IMR-90 (cell line): ENCODE measurements at regions not wholly inside any gene's neighbourhood (a gene's known extent, or its start where the extent isn't known, plus 50 kb on each side); places are given as distances from the start of the nearest gene placed in this dataset.

Experiments used
- ATAC-seq: fragments of 200-7000 bp; cut with Tn5 transposase; 2 replicates; pipeline ENCODE4 v1.9.1; 2020; ENCODE audit warnings: low read depth, mild to moderate bottlenecking, moderate library complexity
- BruUV-seq: library from RNA; stranded (reverse); fragments of 400-500 nt; replicated peaks from 2 replicates; lab custom pipeline; 2021; lab: Mats Ljungman, UMichigan
- CTCF ChIA-PET: fragments of 300-600 bp; formaldehyde crosslinking; extraction: SDS; loops from one replicate; lab custom pipeline; 2021; ENCODE audit warnings: antibody characterized with exemption; lab: Yijun Ruan, JAX
- POLR2A ChIA-PET: fragments of 300-600 bp; sonication (Branson Sonifier 250); formaldehyde crosslinking; loops from one replicate; lab custom pipeline; 2022; ENCODE audit warnings: antibody characterized with exemption; ENCODE audit not compliant: unreplicated experiment; lab: Charles Lee
- DNase-seq: peaks from one replicate; pipeline ENCODE4 v3.0.0; 2013
- H2AFZ ChIP-seq: replicated peaks from 2 replicates; pipeline ENCODE3; 2013; ENCODE audit warnings: low read length, mild to moderate bottlenecking; ENCODE audit not compliant: poor library complexity
- H2AK5ac ChIP-seq: 2 replicates; pipeline ENCODE4 v1.6.1; 2013; ENCODE audit warnings: low read depth, low read length, inconsistent platforms
- H2AK9ac ChIP-seq: replicated peaks from 2 replicates; pipeline ENCODE3; 2013; ENCODE audit warnings: mild to moderate bottlenecking, low read depth, low read length, moderate library complexity; ENCODE audit not compliant: poor library complexity
- H2BK120ac ChIP-seq: 2 replicates; pipeline ENCODE4 v1.6.1; 2013; ENCODE audit warnings: low read depth, low read length, inconsistent platforms
- H2BK15ac ChIP-seq: 3 replicates; pipeline ENCODE4 v1.6.1; 2013; ENCODE audit warnings: low read depth, low read length, inconsistent platforms
- H2BK20ac ChIP-seq: 2 replicates; pipeline ENCODE4 v1.6.1; 2013; ENCODE audit warnings: low read depth, mild to moderate bottlenecking, inconsistent platforms, low read length, moderate library complexity
- H2BK5ac ChIP-seq: 2 replicates; pipeline ENCODE4 v1.6.1; 2013; ENCODE audit warnings: mild to moderate bottlenecking, low read depth, low read length, inconsistent platforms; ENCODE audit not compliant: poor library complexity, severe bottlenecking
- H3K14ac ChIP-seq: replicated peaks from 2 replicates; pipeline ENCODE4 v1.6.1; 2013; ENCODE audit warnings: low read depth, low read length, inconsistent platforms
- H3K18ac ChIP-seq: 2 replicates; pipeline ENCODE4 v1.6.1; 2013; ENCODE audit warnings: low read depth, low read length, control low read depth
- H3K23ac ChIP-seq: 2 replicates; pipeline ENCODE4 v1.6.1; 2013; ENCODE audit warnings: low read depth, low read length, inconsistent platforms
- H3K27ac ChIP-seq: 2 replicates; pipeline ENCODE4 v1.5.1; 2013; ENCODE audit warnings: mild to moderate bottlenecking, control low read depth, low read length; ENCODE audit not compliant: insufficient read depth
- H3K27me3 ChIP-seq: 2 replicates; pipeline ENCODE4 v1.6.1; 2013; ENCODE audit warnings: low read length; ENCODE audit not compliant: control insufficient read depth, insufficient read depth
- H3K36me3 ChIP-seq: 2 replicates; pipeline ENCODE4 v1.6.1; 2013; ENCODE audit warnings: low read length, mixed read lengths; ENCODE audit not compliant: control insufficient read depth, insufficient read depth
- H3K4ac ChIP-seq: 2 replicates; pipeline ENCODE4 v1.6.1; 2013; ENCODE audit warnings: low read depth, low read length, inconsistent platforms
- H3K4me1 ChIP-seq: 2 replicates; pipeline ENCODE4 v1.6.1; 2013; ENCODE audit warnings: low read length, mixed read lengths; ENCODE audit not compliant: control insufficient read depth, insufficient read depth
- H3K4me2 ChIP-seq: 2 replicates; pipeline ENCODE4 v1.6.1; 2013; ENCODE audit warnings: low read depth, mild to moderate bottlenecking, control low read depth, low read length, moderate library complexity
- H3K4me3 ChIP-seq: 2 replicates; pipeline ENCODE4 v1.5.1; 2013; ENCODE audit warnings: low read depth, mild to moderate bottlenecking, control low read depth, low read length, moderate library complexity; ENCODE audit not compliant: insufficient read depth
- H3K56ac ChIP-seq: 2 replicates; pipeline ENCODE4 v1.6.1; 2013; ENCODE audit warnings: low read length, inconsistent platforms; ENCODE audit not compliant: insufficient read depth; ENCODE audit errors: extremely low read depth
- H3K79me1 ChIP-seq, 2 experiments: 2 replicates each; pipeline ENCODE4 v1.6.1; 2013; ENCODE audit warnings: low read length in 2 of 2, inconsistent platforms in 1 of 2, low read depth in 1 of 2
- H3K9ac ChIP-seq: 2 replicates; pipeline ENCODE4 v1.6.1; 2013; ENCODE audit warnings: low read depth, low read length, control low read depth
- H3K9me1 ChIP-seq: 2 replicates; pipeline ENCODE4 v1.6.1; 2013; ENCODE audit warnings: low read length, inconsistent platforms; ENCODE audit not compliant: insufficient read depth
- H3K9me3 ChIP-seq: 2 replicates; pipeline ENCODE4 v1.6.1; 2013; ENCODE audit warnings: low read length; ENCODE audit not compliant: control insufficient read depth, insufficient read depth
- H4K20me1 ChIP-seq: 2 replicates; pipeline ENCODE4 v1.6.1; 2013; ENCODE audit warnings: low read length, inconsistent platforms; ENCODE audit not compliant: insufficient read depth
- H4K5ac ChIP-seq: 2 replicates; pipeline ENCODE4 v1.6.1; 2013; ENCODE audit warnings: mild to moderate bottlenecking, low read depth, low read length, control low read depth
- H4K8ac ChIP-seq, 2 experiments: 2 replicates each; pipeline ENCODE4 v1.6.1; 2013; ENCODE audit warnings: low read depth in 2 of 2, low read length in 2 of 2, control low read depth in 1 of 2, inconsistent platforms in 1 of 2
- H4K91ac ChIP-seq: 2 replicates; pipeline ENCODE4 v1.6.1; 2013; ENCODE audit warnings: low read depth, low read length, inconsistent platforms; ENCODE audit not compliant: insufficient read depth
- BHLHE40 ChIP-seq: fragments of 150-350 bp; IDR thresholded peaks from 2 replicates; pipeline ENCODE4 v1.6.1; 2016; ENCODE audit warnings: mild to moderate bottlenecking, low read depth, low read length
- CEBPB ChIP-seq: IDR thresholded peaks from 2 replicates; pipeline ENCODE4 v1.6.1; 2012; ENCODE audit warnings: low read depth, low read length, improper control_type of control experiment
- CHD1 ChIP-seq: IDR thresholded peaks from 2 replicates; pipeline ENCODE4 v1.6.1; 2012; ENCODE audit warnings: low read depth, low read length, improper control_type of control experiment
- FOS ChIP-seq: fragments of 150-350 bp; IDR thresholded peaks from 2 replicates; pipeline ENCODE4 v1.6.1; 2016; ENCODE audit warnings: low read depth, low read length
- MAFK ChIP-seq: IDR thresholded peaks from 2 replicates; pipeline ENCODE4 v1.6.1; 2012; ENCODE audit warnings: low read depth, low read length, improper control_type of control experiment
- MAZ ChIP-seq: IDR thresholded peaks from 2 replicates; pipeline ENCODE4 v1.6.1; 2012; ENCODE audit warnings: low read depth, mild to moderate bottlenecking, low read length, improper control_type of control experiment, moderate library complexity, borderline replicate concordance
- MXI1 ChIP-seq: IDR thresholded peaks from 2 replicates; pipeline ENCODE4 v1.6.1; 2012; ENCODE audit warnings: low read depth, mild to moderate bottlenecking, low read length, moderate library complexity, borderline replicate concordance
- NFE2L2 ChIP-seq: fragments of 150-350 bp; IDR thresholded peaks from 2 replicates; pipeline ENCODE4 v1.6.1; 2016; ENCODE audit warnings: low read depth, mild to moderate bottlenecking, low read length
- POLR2A ChIP-seq: IDR thresholded peaks from 2 replicates; pipeline ENCODE4 v1.6.1; 2012; ENCODE audit warnings: mild to moderate bottlenecking, low read depth, low read length
- RAD21 ChIP-seq: IDR thresholded peaks from 2 replicates; pipeline ENCODE4 v1.6.1; 2012; ENCODE audit warnings: low read length, improper control_type of control experiment
- RCOR1 ChIP-seq: IDR thresholded peaks from 2 replicates; pipeline ENCODE4 v1.6.1; 2012; ENCODE audit warnings: mild to moderate bottlenecking, low read length, improper control_type of control experiment; ENCODE audit not compliant: insufficient replicate concordance
- RFX5 ChIP-seq: IDR thresholded peaks from 2 replicates; pipeline ENCODE4 v1.8.0; 2012; ENCODE audit warnings: low read depth, mild to moderate bottlenecking, low read length, moderate library complexity
- SMC3 ChIP-seq: fragments of 150-350 bp; IDR thresholded peaks from 2 replicates; pipeline ENCODE4 v1.6.1; 2016; ENCODE audit warnings: low read depth, mild to moderate bottlenecking, antibody characterized with exemption, low read length, moderate library complexity
- WGBS, 2 experiments: methylation state at CpG; one replicate each; pipeline versions ENCODE4 v1.1.5 to v1.1.7; 2013; ENCODE audit warnings: missing lambda C conversion rate in 2 of 2; ENCODE audit not compliant: insufficient read length in 1 of 2; ENCODE audit errors: extremely low coverage in 2 of 2; 5-methylcytosine and 5-hydroxymethylcytosine counted together
- dilution Hi-C: fragments of 300-500 bp; cut with HindIII; formaldehyde crosslinking; loops from one replicate; pipeline ENCODE4 v1.14.3; 2018; ENCODE audit warnings: low sequenced_read_pairs; ENCODE audit not compliant: unreplicated experiment
- in situ Hi-C: fragments of 300-500 bp; cut with MboI; formaldehyde crosslinking; loops from 3 replicates; pipeline ENCODE4 v1.14.3; 2019; ENCODE audit warnings: low sequenced_read_pairs, inconsistent platforms, mixed read lengths
- intact Hi-C: fragments of 100-400 bp; cut with micrococcal nuclease; formaldehyde crosslinking; loops from 2 replicates; pipeline ENCODE4 v1.10.0; 2022
- TF ChIP-seq, protein P1 (sequence below): fragments of 150-350 bp; IDR thresholded peaks from 2 replicates; pipeline ENCODE4 v1.6.1; 2017; ENCODE audit warnings: mild to moderate bottlenecking, antibody characterized with exemption, low read length, low read depth
- TF ChIP-seq, protein P2 (sequence below): conservative IDR thresholded peaks from 2 replicates; pipeline ENCODE4 v1.5.1; 2012; ENCODE audit warnings: mild to moderate bottlenecking, low read depth, low read length, improper control_type of control experiment
- TF ChIP-seq, protein P3 (sequence below): fragments of 150-350 bp; IDR thresholded peaks from 2 replicates; pipeline ENCODE4 v1.6.1; 2016; ENCODE audit warnings: low read depth, mild to moderate bottlenecking, low read length, moderate library complexity, borderline replicate concordance

DNA sequence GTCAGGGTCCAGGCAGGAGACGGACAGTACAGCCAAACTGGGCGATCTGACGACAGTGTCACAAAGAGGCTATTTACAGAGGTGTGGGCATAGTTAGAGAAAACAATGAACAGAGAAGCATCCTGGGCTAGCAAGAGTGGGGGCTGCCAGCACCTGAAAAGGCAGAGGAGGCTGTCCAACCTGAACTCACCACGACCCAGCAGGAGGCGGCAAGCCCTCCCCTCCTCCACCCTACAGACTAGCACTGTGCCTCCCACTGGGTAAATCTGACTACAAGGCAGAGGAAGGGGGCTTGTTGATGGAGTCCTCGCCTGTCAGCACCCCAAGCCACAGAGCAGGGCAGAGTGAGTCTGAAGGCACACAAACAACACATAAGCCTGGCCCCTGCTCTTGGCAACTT is 52.8 kb upstream of the CDYL start:
- H3K4me1 ChIP-seq, result no peaks in the 10 kb centered on the region
- no peaks in the 10 kb centered on the region for H3K36me3 ChIP-seq
- no peak overlapping the region for H3K4ac ChIP-seq
- CTCF ChIA-PET, result no interaction called here
- no peak for DNase-seq
- no peaks in the 10 kb centered on the region for H3K79me1 ChIP-seq
- H2BK15ac ChIP-seq, result no peak overlapping the region
- H2AK5ac ChIP-seq, result no peak overlapping the region
- no peak for ATAC-seq
- H2AK9ac ChIP-seq, result no peak overlapping the region
- no peak overlapping the region for H3K27ac ChIP-seq
- H3K9me3 ChIP-seq, result no peaks in the 10 kb centered on the region
- no peak overlapping the region for H4K5ac ChIP-seq
- H3K14ac ChIP-seq, result no peak overlapping the region
- intact Hi-C loops, result no loop called here
- TF ChIP-seq MAZ (no peak), CHD1 (no peak), FOS (no peak), SMC3 (no peak), NFE2L2 (no peak), MAFK (no peak), POLR2A (no peak), RFX5 (no peak), RAD21 (no peak), RCOR1 (no peak), BHLHE40 (no peak), CEBPB (no peak), MXI1 (no peak)
- TF ChIP-seq, protein P1, sequence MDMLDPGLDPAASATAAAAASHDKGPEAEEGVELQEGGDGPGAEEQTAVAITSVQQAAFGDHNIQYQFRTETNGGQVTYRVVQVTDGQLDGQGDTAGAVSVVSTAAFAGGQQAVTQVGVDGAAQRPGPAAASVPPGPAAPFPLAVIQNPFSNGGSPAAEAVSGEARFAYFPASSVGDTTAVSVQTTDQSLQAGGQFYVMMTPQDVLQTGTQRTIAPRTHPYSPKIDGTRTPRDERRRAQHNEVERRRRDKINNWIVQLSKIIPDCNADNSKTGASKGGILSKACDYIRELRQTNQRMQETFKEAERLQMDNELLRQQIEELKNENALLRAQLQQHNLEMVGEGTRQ, result no peak
- TF ChIP-seq, protein P2, sequence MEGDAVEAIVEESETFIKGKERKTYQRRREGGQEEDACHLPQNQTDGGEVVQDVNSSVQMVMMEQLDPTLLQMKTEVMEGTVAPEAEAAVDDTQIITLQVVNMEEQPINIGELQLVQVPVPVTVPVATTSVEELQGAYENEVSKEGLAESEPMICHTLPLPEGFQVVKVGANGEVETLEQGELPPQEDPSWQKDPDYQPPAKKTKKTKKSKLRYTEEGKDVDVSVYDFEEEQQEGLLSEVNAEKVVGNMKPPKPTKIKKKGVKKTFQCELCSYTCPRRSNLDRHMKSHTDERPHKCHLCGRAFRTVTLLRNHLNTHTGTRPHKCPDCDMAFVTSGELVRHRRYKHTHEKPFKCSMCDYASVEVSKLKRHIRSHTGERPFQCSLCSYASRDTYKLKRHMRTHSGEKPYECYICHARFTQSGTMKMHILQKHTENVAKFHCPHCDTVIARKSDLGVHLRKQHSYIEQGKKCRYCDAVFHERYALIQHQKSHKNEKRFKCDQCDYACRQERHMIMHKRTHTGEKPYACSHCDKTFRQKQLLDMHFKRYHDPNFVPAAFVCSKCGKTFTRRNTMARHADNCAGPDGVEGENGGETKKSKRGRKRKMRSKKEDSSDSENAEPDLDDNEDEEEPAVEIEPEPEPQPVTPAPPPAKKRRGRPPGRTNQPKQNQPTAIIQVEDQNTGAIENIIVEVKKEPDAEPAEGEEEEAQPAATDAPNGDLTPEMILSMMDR, result no peak
- TF ChIP-seq, protein P3, sequence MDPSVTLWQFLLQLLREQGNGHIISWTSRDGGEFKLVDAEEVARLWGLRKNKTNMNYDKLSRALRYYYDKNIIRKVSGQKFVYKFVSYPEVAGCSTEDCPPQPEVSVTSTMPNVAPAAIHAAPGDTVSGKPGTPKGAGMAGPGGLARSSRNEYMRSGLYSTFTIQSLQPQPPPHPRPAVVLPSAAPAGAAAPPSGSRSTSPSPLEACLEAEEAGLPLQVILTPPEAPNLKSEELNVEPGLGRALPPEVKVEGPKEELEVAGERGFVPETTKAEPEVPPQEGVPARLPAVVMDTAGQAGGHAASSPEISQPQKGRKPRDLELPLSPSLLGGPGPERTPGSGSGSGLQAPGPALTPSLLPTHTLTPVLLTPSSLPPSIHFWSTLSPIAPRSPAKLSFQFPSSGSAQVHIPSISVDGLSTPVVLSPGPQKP, result no peak
- no peak overlapping the region for H3K4me3 ChIP-seq
- in situ Hi-C loops, result no loop called here
- no peak overlapping the region for H2AFZ ChIP-seq
- no peak overlapping the region for H3K56ac ChIP-seq
- no peaks in the 10 kb centered on the region for H4K20me1 ChIP-seq
- no peak overlapping the region for H3K9ac ChIP-seq
- peaks cover 3% of the 10 kb centered on the region; the same call in 1 of the 2 replicates for H3K27me3 ChIP-seq
- H3K9me1 ChIP-seq, result no peaks in the 10 kb centered on the region
- no TSS peak for BruUV-seq
- H2BK120ac ChIP-seq, result no peak overlapping the region
- no peak overlapping the region for H4K91ac ChIP-seq
- H3K23ac ChIP-seq, result no peak overlapping the region
- no peak overlapping the region for H2BK20ac ChIP-seq
- no peak overlapping the region for H3K18ac ChIP-seq
- no CpG with 5 or more reads among the region's 6 CpGs for WGBS, 2 experiments
- no peak overlapping the region for H3K4me2 ChIP-seq
- POLR2A ChIA-PET, result no interaction called here
- no peak overlapping the region for H2BK5ac ChIP-seq
- no peak overlapping the region for H4K8ac ChIP-seq
- dilution Hi-C loops, result no loop called here
